H1 (cell line): ENCODE measurements at regions not wholly inside any gene's neighbourhood (a gene's known extent, or its start where the extent isn't known, plus 50 kb on each side); places are given as distances from the start of the nearest gene placed in this dataset.
A peak's percentile ranks its signal among the peaks of the same experiment; 100 is the strongest.

ENCODE experiments used
- CTCF ChIA-PET: fragments of 300-600 bp; sonication (Branson Sonifier 250); formaldehyde crosslinking; loops from one replicate; lab custom pipeline; 2021; ENCODE audit not compliant: partially characterized antibody; lab: Charles Lee
- POLR2A ChIA-PET: fragments of 300-600 bp; sonication (Branson Sonifier 250); formaldehyde crosslinking; loops from one replicate; lab custom pipeline; 2021; ENCODE audit warnings: inconsistent platforms; ENCODE audit not compliant: partially characterized antibody; lab: Charles Lee
- DNase-seq, 2 experiments: peaks; one replicate each; pipeline versions ENCODE4 v3.0.0 to v3.0.0-alpha.2; 2010 to 2022; ENCODE audit warnings: low spot score in 2 of 2, low read depth in 1 of 2, mixed read lengths in 1 of 2
- FAIRE-seq: peaks from 2 replicates; lab custom pipeline; 2011; peaks lifted over from hg19 to GRCh38; lab: Jason Lieb, UNC
- H2AFZ ChIP-seq: 2 replicates; pipeline ENCODE4 v1.8.1; 2012; ENCODE audit warnings: low read length, inconsistent platforms
- H2AK5ac ChIP-seq: 2 replicates; pipeline ENCODE4 v1.6.1; 2013; ENCODE audit warnings: low read depth, low read length
- H2BK120ac ChIP-seq: replicated peaks from 2 replicates; pipeline ENCODE3; 2013; ENCODE audit warnings: low read depth, low read length, inconsistent platforms
- H2BK12ac ChIP-seq: 2 replicates; pipeline ENCODE4 v1.6.1; 2013; ENCODE audit warnings: low read depth, low read length
- H2BK15ac ChIP-seq: 2 replicates; pipeline ENCODE4 v1.6.1; 2013; ENCODE audit warnings: low read length
- H2BK20ac ChIP-seq: 2 replicates; pipeline ENCODE4 v1.6.1; 2013; ENCODE audit warnings: low read length
- H2BK5ac ChIP-seq: 2 replicates; pipeline ENCODE4 v1.6.1; 2013; ENCODE audit warnings: low read depth, low read length
- H3K14ac ChIP-seq: 2 replicates; pipeline ENCODE4 v1.6.1; 2013; ENCODE audit warnings: inconsistent platforms; ENCODE audit not compliant: insufficient read length
- H3K18ac ChIP-seq: 2 replicates; pipeline ENCODE4 v1.6.1; 2013; ENCODE audit warnings: low read length; ENCODE audit errors: extremely low read depth
- H3K23ac ChIP-seq: 2 replicates; pipeline ENCODE4 v1.6.1; 2013; ENCODE audit warnings: inconsistent platforms; ENCODE audit not compliant: insufficient read length
- H3K23me2 ChIP-seq: 2 replicates; pipeline ENCODE4 v1.6.1; 2013; ENCODE audit warnings: low read depth, low read length
- H3K27ac ChIP-seq: 2 replicates; pipeline ENCODE4 v1.6.1; 2011; ENCODE audit warnings: low read depth, low read length, inconsistent platforms
- H3K27me3 ChIP-seq, 4 experiments: replicated peaks in 1 of 4; 1 replicate in 1 of 4; 2 replicates in 3 of 4; pipeline versions ENCODE4 v1.6.1 to v1.8.1; 2011 to 2013; ENCODE audit warnings: low read length in 3 of 4, mild to moderate bottlenecking in 3 of 4, inconsistent platforms in 2 of 4, mixed read lengths in 2 of 4, moderate library complexity in 1 of 4; ENCODE audit not compliant: control insufficient read depth in 3 of 4, insufficient read depth in 3 of 4; ENCODE audit errors: extremely low read depth in 1 of 4
- H3K36me3 ChIP-seq, 4 experiments: 2 replicates each; pipeline versions ENCODE4 v1.6.1 to v1.8.1; 2011 to 2013; ENCODE audit warnings: mild to moderate bottlenecking in 4 of 4, low read length in 3 of 4, moderate library complexity in 2 of 4, control low read depth in 1 of 4, inconsistent platforms in 1 of 4; ENCODE audit not compliant: insufficient read depth in 4 of 4, control insufficient read depth in 2 of 4
- H3K4ac ChIP-seq: replicated peaks from 2 replicates; pipeline ENCODE3; 2013; ENCODE audit warnings: low read length, low read depth, mixed read lengths, inconsistent platforms; ENCODE audit not compliant: insufficient read length
- H3K4me1 ChIP-seq, 4 experiments: replicated peaks in 1 of 4; 1 replicate in 1 of 4; 2 replicates in 3 of 4; pipeline versions ENCODE4 v1.6.1 to v1.8.1; 2011 to 2013; ENCODE audit warnings: low read length in 3 of 4, inconsistent platforms in 2 of 4, mixed read lengths in 1 of 4; ENCODE audit not compliant: insufficient read depth in 4 of 4, control insufficient read depth in 3 of 4
- H3K4me2 ChIP-seq, 2 experiments: 2 replicates each; pipeline versions ENCODE4 v1.6.1 to v1.8.1; 2011 to 2013; ENCODE audit warnings: low read depth in 2 of 2, low read length in 2 of 2, control low read depth in 1 of 2, inconsistent platforms in 1 of 2, mild to moderate bottlenecking in 1 of 2; ENCODE audit not compliant: insufficient read depth in 1 of 2
- H3K4me3 ChIP-seq, 4 experiments: fragments of 200-600, 300-600 bp in 1 of 4; sonication (generic), shearing (Covaris generic), sonication (Bioruptor Twin) in 1 of 4; 2 replicates each; pipeline versions ENCODE4 v1.5.1 to v1.8.1; 2011 to 2016; ENCODE audit warnings: low read length in 4 of 4, low read depth in 3 of 4, control low read depth in 2 of 4, inconsistent platforms in 2 of 4, mild to moderate bottlenecking in 2 of 4, mixed read lengths in 1 of 4, moderate library complexity in 1 of 4; ENCODE audit not compliant: insufficient read depth in 2 of 4; ENCODE audit errors: extremely low read depth in 1 of 4
- H3K56ac ChIP-seq: replicated peaks from 2 replicates; pipeline ENCODE3; 2013; ENCODE audit warnings: low read depth, mild to moderate bottlenecking, mixed read lengths, low read length, inconsistent platforms; ENCODE audit not compliant: insufficient read length
- H3K79me1 ChIP-seq: 2 replicates; pipeline ENCODE4 v1.6.1; 2013; ENCODE audit warnings: low read depth, low read length, control low read depth
- H3K79me2 ChIP-seq, 2 experiments: 2 replicates each; pipeline versions ENCODE4 v1.6.1 to v1.8.1; 2012 to 2013; ENCODE audit warnings: low read length in 2 of 2, mild to moderate bottlenecking in 2 of 2, inconsistent platforms in 1 of 2; ENCODE audit not compliant: insufficient read depth in 2 of 2, control insufficient read depth in 1 of 2
- H3K9ac ChIP-seq, 4 experiments: replicated peaks in 1 of 4; 1 replicate in 1 of 4; 2 replicates in 3 of 4; pipeline versions ENCODE4 v1.6.1 to v1.8.1; 2011 to 2013; ENCODE audit warnings: low read depth in 3 of 4, low read length in 3 of 4, control low read depth in 2 of 4, mild to moderate bottlenecking in 2 of 4, moderate library complexity in 2 of 4, inconsistent platforms in 1 of 4; ENCODE audit errors: extremely low read depth in 1 of 4
- H3K9me3 ChIP-seq, 2 experiments: 2 replicates each; pipeline versions ENCODE4 v1.6.1 to v1.8.1; 2012 to 2013; ENCODE audit warnings: mild to moderate bottlenecking in 2 of 2, moderate library complexity in 2 of 2, control low read depth in 1 of 2, inconsistent platforms in 1 of 2, low read depth in 1 of 2, low read length in 1 of 2, mixed read lengths in 1 of 2; ENCODE audit not compliant: insufficient read depth in 2 of 2
- H4K20me1 ChIP-seq, 2 experiments: replicated peaks in 1 of 2; 2 replicates each; pipeline versions ENCODE3 to v1.8.1; 2011 to 2013; ENCODE audit warnings: inconsistent platforms in 2 of 2, low read length in 2 of 2, mild to moderate bottlenecking in 1 of 2; ENCODE audit not compliant: insufficient read depth in 2 of 2, control insufficient read depth in 1 of 2
- H4K5ac ChIP-seq: 2 replicates; pipeline ENCODE4 v1.6.1; 2013; ENCODE audit warnings: low read length, low read depth, mixed read lengths, inconsistent platforms; ENCODE audit not compliant: insufficient read length
- H4K8ac ChIP-seq: 2 replicates; pipeline ENCODE4 v1.8.0; 2013; ENCODE audit warnings: mild to moderate bottlenecking, moderate library complexity, low read length, inconsistent platforms; ENCODE audit not compliant: insufficient read depth; ENCODE audit errors: extremely low read depth
- H4K91ac ChIP-seq: replicated peaks from 2 replicates; pipeline ENCODE3; 2013; ENCODE audit warnings: low read length, mixed read lengths, inconsistent platforms; ENCODE audit not compliant: insufficient read length
- CEBPB ChIP-seq: IDR thresholded peaks from 2 replicates; pipeline ENCODE4 v1.6.1; 2012; ENCODE audit warnings: low read depth, low read length
- CTBP2 ChIP-seq: IDR thresholded peaks from 2 replicates; pipeline ENCODE4 v1.7.0; 2011; ENCODE audit warnings: borderline replicate concordance, mild to moderate bottlenecking, moderate library complexity, mixed read lengths, low read length; ENCODE audit not compliant: insufficient read depth, insufficient read length
- KDM4A ChIP-seq: IDR thresholded peaks from one replicate; pipeline ENCODE4 v1.7.1; 2012; ENCODE audit warnings: low read depth, mild to moderate bottlenecking, moderate library complexity, low read length, inconsistent platforms; ENCODE audit not compliant: severe bottlenecking
- MAFK ChIP-seq: IDR thresholded peaks from 2 replicates; pipeline ENCODE4 v1.6.1; 2012; ENCODE audit warnings: low read depth, mild to moderate bottlenecking, improper control_type of control experiment, low read length
- TAF1 ChIP-seq: IDR thresholded peaks from 2 replicates; pipeline ENCODE4 v1.6.1; 2011; ENCODE audit warnings: mild to moderate bottlenecking, low read depth, low read length
- WGBS, 2 experiments: shearing (Covaris generic) in 1 of 2; methylation state at CpG; one replicate each; pipeline versions ENCODE4 v1.1.6 to v1.1.7; 2013 to 2015; ENCODE audit warnings: low lambda C conversion rate in 2 of 2, mixed read lengths in 2 of 2, inconsistent platforms in 1 of 2, low coverage in 1 of 2, missing lambda C conversion rate in 1 of 2; ENCODE audit not compliant: insufficient replicate concordance in 2 of 2, insufficient coverage in 1 of 2, insufficient read length in 1 of 2; ENCODE audit errors: extremely low coverage in 1 of 2, missing lambda C conversion rate in 1 of 2; 5-methylcytosine and 5-hydroxymethylcytosine counted together
- TF ChIP-seq, protein P1 (sequence below): IDR thresholded peaks from 2 replicates; pipeline ENCODE4 v1.6.1; 2011; ENCODE audit warnings: low read length, improper control_type of control experiment

DNA sequence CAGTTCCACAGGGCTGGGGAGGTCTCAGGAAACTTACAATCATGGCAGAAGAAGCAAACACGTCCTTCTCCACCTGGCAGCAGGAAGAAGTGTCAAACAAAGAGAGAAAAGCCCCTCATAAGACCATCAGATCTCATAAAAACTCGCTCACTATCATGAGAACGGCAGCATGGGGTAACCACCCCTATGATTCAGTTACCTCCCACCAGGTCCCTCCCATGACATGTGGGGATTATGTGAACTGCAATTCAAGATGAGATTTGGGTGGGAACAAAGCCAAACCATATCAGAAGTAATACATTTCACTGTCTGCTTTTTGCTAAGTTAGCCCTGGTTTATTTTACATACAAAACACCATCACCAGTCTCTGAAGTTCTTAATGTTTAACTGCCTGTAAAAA is 68.5 kb downstream of the RBM11 start:
- H3K4me3 ChIP-seq = no peak overlapping the region
- H3K79me2 ChIP-seq = no peaks in the 10 kb centered on the region
- H2BK15ac ChIP-seq = no peak overlapping the region
- no peak overlapping the region for H4K91ac ChIP-seq
- H3K23me2 ChIP-seq = no peaks in the 10 kb centered on the region
- ChIA-PET POLR2A (no interaction called here), CTCF (no interaction called here)
- H3K56ac ChIP-seq = no peak overlapping the region
- no peaks in the 10 kb centered on the region for H3K79me1 ChIP-seq
- no peak overlapping the region for H3K23ac ChIP-seq
- H4K5ac ChIP-seq = no peak overlapping the region
- H2AFZ ChIP-seq = 0 out of 2 replicates have a peak overlapping the region, but pooled peaks have one; percentile 57
- H3K27me3 ChIP-seq = no peaks in the 10 kb centered on the region
- no peak overlapping the region for H3K14ac ChIP-seq
- no peak overlapping the region for H3K27ac ChIP-seq
- H2AK5ac ChIP-seq = no peak overlapping the region
- WGBS, 2 experiments = 85% methylated on average over 3 of the region's 3 CpGs; no CpG with 5 or more reads in 1 of the 2 experiments
- H2BK20ac ChIP-seq = no peak overlapping the region
- H3K18ac ChIP-seq = no peak overlapping the region
- peaks cover 0 to 2% of the 10 kb centered on the region in 2 experiments; a peak in 1 of 4 replicates for H3K9me3 ChIP-seq
- no peak overlapping the region for H2BK5ac ChIP-seq
- H3K4me2 ChIP-seq = no peak overlapping the region
- no peak overlapping the region for H3K4ac ChIP-seq
- no peaks in the 10 kb centered on the region for H3K36me3 ChIP-seq
- H3K9ac ChIP-seq = no peak overlapping the region
- peaks cover 0 to 3% (median 0%) of the 10 kb centered on the region in 4 experiments; a peak in 1 of 7 replicates for H3K4me1 ChIP-seq
- no peak for DNase-seq
- H2BK120ac ChIP-seq = no peak overlapping the region
- H4K8ac ChIP-seq = no peak overlapping the region
- FAIRE-seq = no peak
- no peaks in the 10 kb centered on the region for H4K20me1 ChIP-seq
- no peak overlapping the region for H2BK12ac ChIP-seq
- no peak for TF ChIP-seq TAF1
- TF ChIP-seq CTBP2 = no peak
- TF ChIP-seq, protein P1, sequence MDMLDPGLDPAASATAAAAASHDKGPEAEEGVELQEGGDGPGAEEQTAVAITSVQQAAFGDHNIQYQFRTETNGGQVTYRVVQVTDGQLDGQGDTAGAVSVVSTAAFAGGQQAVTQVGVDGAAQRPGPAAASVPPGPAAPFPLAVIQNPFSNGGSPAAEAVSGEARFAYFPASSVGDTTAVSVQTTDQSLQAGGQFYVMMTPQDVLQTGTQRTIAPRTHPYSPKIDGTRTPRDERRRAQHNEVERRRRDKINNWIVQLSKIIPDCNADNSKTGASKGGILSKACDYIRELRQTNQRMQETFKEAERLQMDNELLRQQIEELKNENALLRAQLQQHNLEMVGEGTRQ = no peak
- no peak for TF ChIP-seq KDM4A
- no peak for TF ChIP-seq CEBPB
- no peak for TF ChIP-seq MAFK
